ENCODE measurements at regions not wholly inside any gene's neighbourhood (a gene's known extent, or its start where the extent isn't known, plus 50 kb on each side); places are given as distances from the start of the nearest gene placed in this dataset.

DNA sequence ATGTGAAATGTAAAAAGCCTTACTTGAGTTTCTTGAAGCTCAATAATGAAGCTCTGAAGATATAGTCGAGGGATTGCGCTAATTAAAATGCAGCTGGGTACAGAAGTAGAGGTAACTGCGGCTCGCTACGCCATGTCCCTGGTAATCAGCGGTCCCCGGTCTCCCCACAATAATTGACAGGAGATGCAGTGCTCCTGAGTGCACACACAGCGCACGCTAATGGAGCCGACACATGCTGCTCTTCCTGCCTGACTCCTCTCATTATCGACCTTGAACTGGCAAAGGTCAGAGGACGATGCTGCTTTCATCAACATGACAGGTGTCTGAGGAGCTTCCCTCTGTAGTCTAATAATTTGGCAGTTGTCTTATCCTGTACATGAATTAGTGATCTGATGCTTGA lies 365.9 kb downstream of the RNF144B start:
- Histone ChIP-seq H3K4me2 (ENCODE audit: low read length) (no peak overlapping the region), H3K9me2 (replicated peaks; ENCODE audit: low read length) (no peaks in the 10 kb centered on the region), H2AFZ (ENCODE audit: low read length) (no peak overlapping the region), H3F3A (ENCODE audit: low read length, unreplicated experiment) (no peaks in the 10 kb centered on the region), H3K4me1 (ENCODE audit: insufficient read depth, low read length) (no peaks in the 10 kb centered on the region), H3K9me3 (ENCODE audit: low read length) (no peaks in the 10 kb centered on the region), H3K27ac (ENCODE audit: low read length) (no peak overlapping the region), H3K27me3 (ENCODE audit: low read length) (peaks cover 43% of the 10 kb centered on the region), H3K36me3 (ENCODE audit: low read depth, low read length) (no peaks in the 10 kb centered on the region), H3K79me2 (ENCODE audit: low read length) (no peaks in the 10 kb centered on the region), H4K20me1 (ENCODE audit: low read length) (no peaks in the 10 kb centered on the region), H3K9ac (ENCODE audit: low read length) (no peak overlapping the region), H3K4me3 (ENCODE audit: low read length) (no peak overlapping the region)
- CTCF ChIA-PET = interaction anchor here (0.6 kb wide), 1 partner anchor 40 kb away, joined by 4 read pairs; no protein-coding TSS in a partner anchor
- POLR2A ChIA-PET (ENCODE audit: unreplicated experiment) = no interaction called here
- intact Hi-C loops (cut with micrococcal nuclease) = loop anchor here (5.0 kb wide), 1 partner anchor 156 kb away; no protein-coding TSS in a partner anchor
- TF ChIP-seq EZH2phosphoT487 (IDR thresholded peaks at IDR 0.05; ENCODE audit: borderline replicate concordance, low read length) (no peak), EZH2 (IDR thresholded peaks at IDR 0.05; ENCODE audit: low read length, unreplicated experiment) (no peak)
- TF ChIP-seq, protein P1, sequence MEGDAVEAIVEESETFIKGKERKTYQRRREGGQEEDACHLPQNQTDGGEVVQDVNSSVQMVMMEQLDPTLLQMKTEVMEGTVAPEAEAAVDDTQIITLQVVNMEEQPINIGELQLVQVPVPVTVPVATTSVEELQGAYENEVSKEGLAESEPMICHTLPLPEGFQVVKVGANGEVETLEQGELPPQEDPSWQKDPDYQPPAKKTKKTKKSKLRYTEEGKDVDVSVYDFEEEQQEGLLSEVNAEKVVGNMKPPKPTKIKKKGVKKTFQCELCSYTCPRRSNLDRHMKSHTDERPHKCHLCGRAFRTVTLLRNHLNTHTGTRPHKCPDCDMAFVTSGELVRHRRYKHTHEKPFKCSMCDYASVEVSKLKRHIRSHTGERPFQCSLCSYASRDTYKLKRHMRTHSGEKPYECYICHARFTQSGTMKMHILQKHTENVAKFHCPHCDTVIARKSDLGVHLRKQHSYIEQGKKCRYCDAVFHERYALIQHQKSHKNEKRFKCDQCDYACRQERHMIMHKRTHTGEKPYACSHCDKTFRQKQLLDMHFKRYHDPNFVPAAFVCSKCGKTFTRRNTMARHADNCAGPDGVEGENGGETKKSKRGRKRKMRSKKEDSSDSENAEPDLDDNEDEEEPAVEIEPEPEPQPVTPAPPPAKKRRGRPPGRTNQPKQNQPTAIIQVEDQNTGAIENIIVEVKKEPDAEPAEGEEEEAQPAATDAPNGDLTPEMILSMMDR (conservative IDR thresholded peaks at IDR 0.05; ENCODE audit: low read depth, low read length) = no peak
- DNase-seq (no peak), ATAC-seq (no peak)
- BruUV-seq (replicated peaks) = no TSS peak

DNA sequence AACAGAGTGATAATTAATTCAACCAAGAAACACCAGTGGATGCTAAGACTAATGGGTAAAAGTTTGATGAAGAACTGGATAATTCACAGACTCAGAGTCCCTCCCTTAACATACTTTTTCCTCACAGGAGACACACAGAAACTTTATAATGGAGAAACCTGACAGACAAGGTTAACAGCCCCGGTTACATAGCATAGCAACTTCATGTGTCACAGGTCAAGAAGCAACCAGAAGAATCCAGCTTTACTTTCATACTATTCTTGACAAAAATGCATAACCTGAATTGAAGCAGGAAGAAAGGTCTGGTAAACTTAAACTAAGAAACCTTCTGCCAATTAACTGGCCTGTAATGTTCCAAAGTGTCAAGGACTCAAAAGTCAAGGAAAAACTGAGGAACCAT lies 375.9 kb downstream of the RNF144B start:
- Histone ChIP-seq H3K27me3 (ENCODE audit: low read length) (peaks cover 63% of the 10 kb centered on the region), H3K9me2 (replicated peaks; ENCODE audit: low read length) (no peaks in the 10 kb centered on the region), H3K4me2 (ENCODE audit: low read length) (no peak overlapping the region), H3K4me1 (ENCODE audit: insufficient read depth, low read length) (no peaks in the 10 kb centered on the region), H3F3A (ENCODE audit: low read length, unreplicated experiment) (no peaks in the 10 kb centered on the region), H3K9ac (ENCODE audit: low read length) (no peak overlapping the region), H3K4me3 (ENCODE audit: low read length) (no peak overlapping the region), H3K9me3 (ENCODE audit: low read length) (no peaks in the 10 kb centered on the region), H3K27ac (ENCODE audit: low read length) (no peak overlapping the region), H4K20me1 (ENCODE audit: low read length) (no peaks in the 10 kb centered on the region), H3K36me3 (ENCODE audit: low read depth, low read length) (no peaks in the 10 kb centered on the region), H2AFZ (ENCODE audit: low read length) (no peak overlapping the region), H3K79me2 (ENCODE audit: low read length) (no peaks in the 10 kb centered on the region)
- DNase-seq (peak; percentile 67), ATAC-seq (no peak)
- ChIA-PET CTCF (no interaction called here), POLR2A (ENCODE audit: unreplicated experiment) (no interaction called here)
- TF ChIP-seq, protein P1 (conservative IDR thresholded peaks at IDR 0.05; ENCODE audit: low read depth, low read length) = no peak
- no peak for TF ChIP-seq EZH2 (IDR thresholded peaks at IDR 0.05; ENCODE audit: low read length, unreplicated experiment)
- TF ChIP-seq EZH2phosphoT487 (IDR thresholded peaks at IDR 0.05; ENCODE audit: borderline replicate concordance, low read length) = no peak
- no TSS peak for BruUV-seq (replicated peaks)
- intact Hi-C loops (cut with micrococcal nuclease) = no loop called here

DNA sequence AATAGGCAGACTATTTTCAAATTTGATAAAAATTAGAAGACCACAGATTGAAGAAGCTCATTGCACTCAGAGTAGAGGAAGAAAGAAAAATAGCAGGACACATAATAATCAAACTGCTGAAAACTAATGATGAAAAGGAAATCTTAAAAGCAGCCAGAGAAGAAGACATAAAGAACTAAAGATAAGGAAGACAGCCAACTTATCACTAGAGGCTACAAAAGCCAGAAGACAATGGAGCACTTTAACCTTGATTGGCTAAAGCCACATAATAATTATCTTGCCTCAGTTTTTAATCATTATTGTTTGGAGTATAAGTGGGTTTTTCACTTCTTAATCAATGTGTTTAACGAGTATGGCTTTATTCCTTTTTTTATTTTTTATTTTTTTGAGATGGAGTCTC lies 397.6 kb downstream of the RNF144B start:
- peaks cover 26% of the 10 kb centered on the region; the same call in 1 of the 2 replicates for H3K27me3 ChIP-seq (ENCODE audit: low read length)
- no TSS peak for BruUV-seq (replicated peaks)
- no peak for DNase-seq
- H3K4me2 ChIP-seq (ENCODE audit: low read length) = no peak overlapping the region
- no peak overlapping the region for H3K4me3 ChIP-seq (ENCODE audit: low read length)
- peaks cover 5% of the 10 kb centered on the region; the same call in 1 of the 2 replicates for H3K9me3 ChIP-seq (ENCODE audit: low read length)
- H3F3A ChIP-seq (ENCODE audit: low read length, unreplicated experiment) = no peaks in the 10 kb centered on the region
- H3K9me2 ChIP-seq (replicated peaks; ENCODE audit: low read length) = no peaks in the 10 kb centered on the region
- intact Hi-C loops (cut with micrococcal nuclease) = no loop called here
- H4K20me1 ChIP-seq (ENCODE audit: low read length) = no peaks in the 10 kb centered on the region
- TF ChIP-seq EZH2 (IDR thresholded peaks at IDR 0.05; ENCODE audit: low read length, unreplicated experiment) (no peak), EZH2phosphoT487 (IDR thresholded peaks at IDR 0.05; ENCODE audit: borderline replicate concordance, low read length) (no peak)
- ChIA-PET CTCF (no interaction called here), POLR2A (ENCODE audit: unreplicated experiment) (no interaction called here)
- no peak overlapping the region for H2AFZ ChIP-seq (ENCODE audit: low read length)
- ATAC-seq = no peak
- no peak overlapping the region for H3K9ac ChIP-seq (ENCODE audit: low read length)
- H3K36me3 ChIP-seq (ENCODE audit: low read depth, low read length) = no peaks in the 10 kb centered on the region
- H3K4me1 ChIP-seq (ENCODE audit: insufficient read depth, low read length) = no peaks in the 10 kb centered on the region
- H3K27ac ChIP-seq (ENCODE audit: low read length) = no peak overlapping the region
- no peaks in the 10 kb centered on the region for H3K79me2 ChIP-seq (ENCODE audit: low read length)

Measured in PC-3 (cell line).